Lower leg skin (tissue), 3 donors: ENCODE measurements at regions not wholly inside any gene's neighbourhood (a gene's known extent, or its start where the extent isn't known, plus 50 kb on each side); places are given as distances from the start of the nearest gene placed in this dataset.
"Not testable (repeated sequence)": the region's sequence is repeated elsewhere in the genome, so short reads cannot be mapped to it uniquely, and the experiment has no call there.

Experiments used
- POLR2A ChIP-seq, 2 donors: fragments of 450-650 bp; IDR thresholded peaks; one replicate each; pipeline ENCODE4 v1.6.1; 2016 to 2017; ENCODE audit warnings: antibody characterized with exemption in 2 of 2, mild to moderate bottlenecking in 1 of 2, moderate library complexity in 1 of 2
- TF ChIP-seq, protein P1 (sequence below), 3 donors: fragments of 450-650 bp; IDR thresholded peaks; one replicate each; pipeline ENCODE4 v1.5.1; 2016; ENCODE audit warnings: antibody characterized with exemption in 3 of 3, mild to moderate bottlenecking in 3 of 3, moderate library complexity in 2 of 3

DNA sequence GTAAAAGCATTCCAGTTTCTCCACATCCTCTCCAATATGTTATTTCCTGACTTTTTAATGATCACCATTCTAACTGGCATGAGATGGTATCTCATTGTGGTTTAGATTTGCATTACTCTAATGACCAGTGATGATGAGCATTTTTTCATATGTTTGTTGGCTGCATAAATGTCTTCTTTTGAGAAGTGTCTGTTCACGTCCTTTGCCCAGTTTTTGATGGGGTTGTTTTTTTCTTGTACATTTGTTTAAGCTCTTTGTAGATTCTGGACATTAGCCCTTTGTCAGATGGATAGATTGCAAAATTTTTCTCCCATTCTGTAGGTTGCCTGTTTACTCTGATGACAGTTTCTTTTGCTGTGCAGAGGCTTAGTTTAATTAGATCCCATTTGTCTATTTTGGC is 97.7 kb downstream of the EBLN1 start:
- TF ChIP-seq, protein P1, sequence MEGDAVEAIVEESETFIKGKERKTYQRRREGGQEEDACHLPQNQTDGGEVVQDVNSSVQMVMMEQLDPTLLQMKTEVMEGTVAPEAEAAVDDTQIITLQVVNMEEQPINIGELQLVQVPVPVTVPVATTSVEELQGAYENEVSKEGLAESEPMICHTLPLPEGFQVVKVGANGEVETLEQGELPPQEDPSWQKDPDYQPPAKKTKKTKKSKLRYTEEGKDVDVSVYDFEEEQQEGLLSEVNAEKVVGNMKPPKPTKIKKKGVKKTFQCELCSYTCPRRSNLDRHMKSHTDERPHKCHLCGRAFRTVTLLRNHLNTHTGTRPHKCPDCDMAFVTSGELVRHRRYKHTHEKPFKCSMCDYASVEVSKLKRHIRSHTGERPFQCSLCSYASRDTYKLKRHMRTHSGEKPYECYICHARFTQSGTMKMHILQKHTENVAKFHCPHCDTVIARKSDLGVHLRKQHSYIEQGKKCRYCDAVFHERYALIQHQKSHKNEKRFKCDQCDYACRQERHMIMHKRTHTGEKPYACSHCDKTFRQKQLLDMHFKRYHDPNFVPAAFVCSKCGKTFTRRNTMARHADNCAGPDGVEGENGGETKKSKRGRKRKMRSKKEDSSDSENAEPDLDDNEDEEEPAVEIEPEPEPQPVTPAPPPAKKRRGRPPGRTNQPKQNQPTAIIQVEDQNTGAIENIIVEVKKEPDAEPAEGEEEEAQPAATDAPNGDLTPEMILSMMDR (IDR thresholded peaks at IDR 0.05), result not testable (repeated sequence)
- TF ChIP-seq POLR2A (IDR thresholded peaks at IDR 0.05), result not testable (repeated sequence)
